ENCODE measurements at regions not wholly inside any gene's neighbourhood (a gene's known extent, or its start where the extent isn't known, plus 50 kb on each side); places are given as distances from the start of the nearest gene placed in this dataset.

GRCh38 chr9:22508790-22509189 lies 62.2 kb downstream of the DMRTA1 start:
- no peak for TF ChIP-seq CTCF (IDR thresholded peaks at IDR 0.05 in 4 of 5, conservative IDR thresholded peaks at IDR 0.05 in 1 of 5)
- no peak for TF ChIP-seq POLR2A (IDR thresholded peaks at IDR 0.05)

Measured in gastrocnemius medialis (tissue), 4 donors.